ENCODE measurements at regions not wholly inside any gene's neighbourhood (a gene's known extent, or its start where the extent isn't known, plus 50 kb on each side); places are given as distances from the start of the nearest gene placed in this dataset.
"Not testable (repeated sequence)": the region's sequence is repeated elsewhere in the genome, so short reads cannot be mapped to it uniquely, and the experiment has no call there.

- H3K9me3 ChIP-seq (ENCODE audit: control insufficient read depth, low read length) = no peaks in the 10 kb centered on the region
- no peak overlapping the region for H3K4me3 ChIP-seq (ENCODE audit: insufficient read depth, low read depth, low read length)
- no peak overlapping the region for H3K27ac ChIP-seq (ENCODE audit: insufficient read depth, low read depth, low read length, poor library complexity, severe bottlenecking)
- H3K4me1 ChIP-seq (ENCODE audit: control insufficient read depth, insufficient read depth, low read length) = no peaks in the 10 kb centered on the region
- H3K27me3 ChIP-seq (ENCODE audit: control insufficient read depth, insufficient read depth, low read length, poor library complexity, severe bottlenecking) = no peaks in the 10 kb centered on the region
- no peaks in the 10 kb centered on the region for H3K36me3 ChIP-seq (ENCODE audit: control insufficient read depth, insufficient read depth, low read length)
- WGBS, 2 experiments = 97 to 99% methylated on average over 2 to 3 of the region's 3 CpGs
Measured at GRCh38 chr3:145471976-145472375, 689.0 kb downstream of the PLOD2 start.

- not testable (repeated sequence) for H3K27ac ChIP-seq (ENCODE audit: insufficient read depth, low read depth, low read length, poor library complexity, severe bottlenecking); H3K27me3 ChIP-seq (ENCODE audit: control insufficient read depth, insufficient read depth, low read length, poor library complexity, severe bottlenecking); H3K36me3 ChIP-seq (ENCODE audit: control insufficient read depth, insufficient read depth, low read length); H3K4me1 ChIP-seq (ENCODE audit: control insufficient read depth, insufficient read depth, low read length); H3K4me3 ChIP-seq (ENCODE audit: insufficient read depth, low read depth, low read length); H3K9me3 ChIP-seq (ENCODE audit: control insufficient read depth, low read length)
- 95 to 100% methylated on average over 4 to 9 of the region's 25 CpGs for WGBS, 2 experiments
Measured at GRCh38 chr3:145482735-145483134, 678.2 kb downstream of the PLOD2 start.

- Histone ChIP-seq H3K4me1 (ENCODE audit: control insufficient read depth, insufficient read depth, low read length) (no peaks in the 10 kb centered on the region), H3K27ac (ENCODE audit: insufficient read depth, low read depth, low read length, poor library complexity, severe bottlenecking) (no peak overlapping the region), H3K27me3 (ENCODE audit: control insufficient read depth, insufficient read depth, low read length, poor library complexity, severe bottlenecking) (no peaks in the 10 kb centered on the region), H3K36me3 (ENCODE audit: control insufficient read depth, insufficient read depth, low read length) (no peaks in the 10 kb centered on the region), H3K9me3 (ENCODE audit: control insufficient read depth, low read length) (no peaks in the 10 kb centered on the region), H3K4me3 (ENCODE audit: insufficient read depth, low read depth, low read length) (no peak overlapping the region)
- WGBS, 2 experiments = 100% methylated on average over 3 of the region's 3 CpGs; no CpG with 5 or more reads in 1 of the 2 experiments
Measured at GRCh38 chr3:145483992-145484391, 677.0 kb downstream of the PLOD2 start.

DNA sequence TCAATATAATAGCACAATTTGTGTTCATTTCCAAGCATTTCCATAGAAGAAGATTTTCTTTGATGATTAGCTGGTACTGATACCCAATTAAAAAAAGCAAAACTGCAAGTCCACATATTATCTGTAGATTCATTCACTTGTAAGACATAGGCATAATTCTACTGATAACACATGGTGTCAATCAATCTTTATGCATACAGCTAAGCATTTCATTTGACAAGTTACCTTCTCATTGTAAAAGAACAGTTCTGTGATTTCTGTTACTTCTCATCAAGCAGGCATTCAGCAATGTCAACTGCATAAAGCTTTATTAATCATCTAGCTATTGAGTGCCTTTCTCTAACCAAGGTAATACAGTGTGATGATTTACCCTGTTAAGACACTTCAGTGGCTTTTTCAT is 672.0 kb downstream of the PLOD2 start:
- Histone ChIP-seq H3K4me3 (ENCODE audit: insufficient read depth, low read depth, low read length) (no peak overlapping the region), H3K4me1 (ENCODE audit: control insufficient read depth, insufficient read depth, low read length) (no peaks in the 10 kb centered on the region)

DNA sequence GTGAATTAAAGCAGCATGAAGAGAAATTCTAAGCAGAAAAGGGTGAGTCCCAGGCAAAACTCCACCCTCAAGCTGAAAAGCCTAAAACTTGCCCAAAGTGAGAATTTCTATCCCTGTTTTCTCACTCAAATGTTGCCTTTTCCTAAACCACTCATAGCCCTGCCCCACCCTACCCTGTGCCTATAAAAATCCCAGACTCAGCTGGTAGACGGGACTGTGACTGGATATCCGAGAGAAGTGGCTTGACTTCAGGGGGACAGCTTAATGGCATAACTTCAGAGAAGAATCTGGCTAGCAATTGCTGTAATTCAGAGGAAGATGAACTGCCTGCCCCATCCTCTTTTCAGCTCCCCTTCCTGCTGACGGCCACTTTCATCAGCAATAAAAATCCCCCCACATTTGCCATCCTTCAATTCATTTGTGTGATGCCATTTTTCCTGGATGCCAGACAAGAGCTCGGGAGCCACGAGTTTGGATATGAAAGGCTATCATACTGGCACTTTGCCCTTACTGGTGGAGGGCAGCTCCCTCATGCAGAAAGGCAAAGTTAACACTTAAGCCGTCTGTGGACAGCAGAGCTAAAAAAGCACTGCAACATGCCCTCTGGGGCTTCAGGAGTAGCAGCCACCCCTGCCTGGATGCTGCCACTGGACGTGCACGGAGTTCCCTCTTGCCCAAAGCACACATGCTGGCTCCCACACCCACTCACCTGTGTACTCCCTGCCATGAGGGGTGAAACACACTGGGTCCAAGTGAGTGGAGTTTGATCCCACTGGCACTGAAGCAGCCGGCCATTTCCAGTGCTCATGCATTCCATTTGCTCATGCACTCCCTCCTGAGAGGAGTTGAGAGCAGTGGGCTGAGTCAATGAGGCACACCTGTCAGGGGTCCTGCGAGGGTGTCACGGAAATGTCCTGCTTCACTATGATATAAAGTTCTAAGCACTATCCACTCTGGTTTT is 670.6 kb downstream of the PLOD2 start:
- Histone ChIP-seq H3K4me3 (ENCODE audit: insufficient read depth, low read depth, low read length) (no peak overlapping the region), H3K27me3 (ENCODE audit: control insufficient read depth, insufficient read depth, low read length, poor library complexity, severe bottlenecking) (no peaks in the 10 kb centered on the region)
- 92 to 94% methylated on average over 11 of the region's 11 CpGs for whole genome bisulfite sequencing, 2 experiments

More for the DNA sequence above, 672.0 kb downstream of the PLOD2 start:
- Histone ChIP-seq H3K36me3 (ENCODE audit: control insufficient read depth, insufficient read depth, low read length) (no peaks in the 10 kb centered on the region), H3K27me3 (ENCODE audit: control insufficient read depth, insufficient read depth, low read length, poor library complexity, severe bottlenecking) (no peaks in the 10 kb centered on the region), H3K27ac (ENCODE audit: insufficient read depth, low read depth, low read length, poor library complexity, severe bottlenecking) (no peak overlapping the region), H3K9me3 (ENCODE audit: control insufficient read depth, low read length) (no peaks in the 10 kb centered on the region)

DNA sequence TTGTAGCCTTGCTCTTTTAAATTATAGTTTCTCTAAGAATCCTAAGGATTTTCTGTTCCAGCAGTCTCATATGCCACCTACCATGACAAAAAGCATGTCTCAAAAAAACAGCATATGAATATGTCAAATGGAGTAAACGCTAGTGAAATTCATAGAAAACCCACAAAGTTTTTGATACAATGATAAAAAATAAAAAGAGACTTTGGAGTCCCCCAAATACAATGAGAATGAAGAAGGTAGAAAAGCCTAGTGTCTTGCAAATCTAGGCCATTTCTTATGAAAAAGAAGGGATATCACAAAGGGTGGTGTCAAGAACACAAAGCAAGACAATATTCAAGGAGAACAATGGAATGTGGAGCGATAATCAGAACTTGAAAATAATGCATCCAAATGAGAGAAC is 668.5 kb downstream of the PLOD2 start:
- WGBS, 2 experiments = 61 to 78% methylated on average over 1 to 2 of the region's 2 CpGs
- Histone ChIP-seq H3K4me3 (ENCODE audit: insufficient read depth, low read depth, low read length) (no peak overlapping the region), H3K9me3 (ENCODE audit: control insufficient read depth, low read length) (no peaks in the 10 kb centered on the region), H3K36me3 (ENCODE audit: control insufficient read depth, insufficient read depth, low read length) (no peaks in the 10 kb centered on the region), H3K27me3 (ENCODE audit: control insufficient read depth, insufficient read depth, low read length, poor library complexity, severe bottlenecking) (no peaks in the 10 kb centered on the region), H3K4me1 (ENCODE audit: control insufficient read depth, insufficient read depth, low read length) (no peaks in the 10 kb centered on the region), H3K27ac (ENCODE audit: insufficient read depth, low read depth, low read length, poor library complexity, severe bottlenecking) (no peak overlapping the region)

More for the DNA sequence above, 670.6 kb downstream of the PLOD2 start:
- no peak overlapping the region for H3K27ac ChIP-seq (ENCODE audit: insufficient read depth, low read depth, low read length, poor library complexity, severe bottlenecking)
- H3K36me3 ChIP-seq (ENCODE audit: control insufficient read depth, insufficient read depth, low read length) = no peaks in the 10 kb centered on the region
- no peaks in the 10 kb centered on the region for H3K9me3 ChIP-seq (ENCODE audit: control insufficient read depth, low read length)
- no peaks in the 10 kb centered on the region for H3K4me1 ChIP-seq (ENCODE audit: control insufficient read depth, insufficient read depth, low read length)

DNA sequence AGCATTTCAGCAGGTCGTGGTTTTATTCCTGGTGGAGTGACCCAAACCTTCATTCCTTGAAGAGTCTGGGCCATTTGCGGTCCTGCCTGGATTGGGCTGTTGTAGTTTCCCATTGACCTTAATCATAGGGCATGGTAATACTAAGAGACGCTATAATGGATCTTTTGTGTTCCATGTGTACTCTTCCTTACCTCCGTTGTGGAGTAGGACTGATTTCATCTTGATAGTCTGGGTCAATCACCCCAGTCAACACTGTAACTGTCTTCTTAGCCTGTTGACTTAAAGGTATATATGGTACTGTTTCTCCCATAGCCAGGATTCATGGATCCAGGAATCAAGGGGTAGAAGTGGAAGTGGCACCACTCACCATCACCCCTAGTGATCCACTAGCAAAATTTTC is 643.6 kb downstream of the PLOD2 start:
- H3K36me3 ChIP-seq (ENCODE audit: control insufficient read depth, insufficient read depth, low read length); H3K9me3 ChIP-seq (ENCODE audit: control insufficient read depth, low read length); H3K4me1 ChIP-seq (ENCODE audit: control insufficient read depth, insufficient read depth, low read length); H3K27ac ChIP-seq (ENCODE audit: insufficient read depth, low read depth, low read length, poor library complexity, severe bottlenecking); H3K4me3 ChIP-seq (ENCODE audit: insufficient read depth, low read depth, low read length); H3K27me3 ChIP-seq (ENCODE audit: control insufficient read depth, insufficient read depth, low read length, poor library complexity, severe bottlenecking): not testable (repeated sequence)
- 95 to 96% methylated on average over 4 of the region's 4 CpGs for WGBS, 2 experiments

- Histone ChIP-seq H3K27ac (ENCODE audit: insufficient read depth, low read depth, low read length, poor library complexity, severe bottlenecking) (no peak overlapping the region), H3K4me1 (ENCODE audit: control insufficient read depth, insufficient read depth, low read length) (peaks cover 6% of the 10 kb centered on the region), H3K4me3 (ENCODE audit: insufficient read depth, low read depth, low read length) (no peak overlapping the region), H3K9me3 (ENCODE audit: control insufficient read depth, low read length) (no peaks in the 10 kb centered on the region), H3K27me3 (ENCODE audit: control insufficient read depth, insufficient read depth, low read length, poor library complexity, severe bottlenecking) (no peaks in the 10 kb centered on the region), H3K36me3 (ENCODE audit: control insufficient read depth, insufficient read depth, low read length) (no peaks in the 10 kb centered on the region)
- WGBS, 2 experiments = 37 to 41% methylated on average over 4 of the region's 4 CpGs
Measured at GRCh38 chr3:145518639-145519038, 642.3 kb downstream of the PLOD2 start.

GRCh38 chr3:145519398-145520047 is 641.5 kb downstream of the PLOD2 start:
- Histone ChIP-seq H3K27me3 (ENCODE audit: control insufficient read depth, insufficient read depth, low read length, poor library complexity, severe bottlenecking) (no peaks in the 10 kb centered on the region), H3K4me1 (ENCODE audit: control insufficient read depth, insufficient read depth, low read length) (peaks cover 6% of the 10 kb centered on the region), H3K27ac (ENCODE audit: insufficient read depth, low read depth, low read length, poor library complexity, severe bottlenecking) (no peak overlapping the region), H3K9me3 (ENCODE audit: control insufficient read depth, low read length) (no peaks in the 10 kb centered on the region), H3K4me3 (ENCODE audit: insufficient read depth, low read depth, low read length) (no peak overlapping the region), H3K36me3 (ENCODE audit: control insufficient read depth, insufficient read depth, low read length) (no peaks in the 10 kb centered on the region)
- 68 to 71% methylated on average over 6 of the region's 6 CpGs for WGBS, 2 experiments

- H3K9me3 ChIP-seq (ENCODE audit: control insufficient read depth, low read length) = no peaks in the 10 kb centered on the region
- no peaks in the 10 kb centered on the region for H3K36me3 ChIP-seq (ENCODE audit: control insufficient read depth, insufficient read depth, low read length)
- H3K27me3 ChIP-seq (ENCODE audit: control insufficient read depth, insufficient read depth, low read length, poor library complexity, severe bottlenecking) = no peaks in the 10 kb centered on the region
- H3K4me1 ChIP-seq (ENCODE audit: control insufficient read depth, insufficient read depth, low read length) = peaks cover 6% of the 10 kb centered on the region
- no peak overlapping the region for H3K27ac ChIP-seq (ENCODE audit: insufficient read depth, low read depth, low read length, poor library complexity, severe bottlenecking)
- no peak overlapping the region for H3K4me3 ChIP-seq (ENCODE audit: insufficient read depth, low read depth, low read length)
Measured at GRCh38 chr3:145522179-145522578, 638.8 kb downstream of the PLOD2 start.

Measured in ectodermal cell (in vitro differentiated cells).